K562 (cell line): ENCODE measurements at regions not wholly inside any gene's neighbourhood (a gene's known extent, or its start where the extent isn't known, plus 50 kb on each side); places are given as distances from the start of the nearest gene placed in this dataset.

Experiments used
- ATAC-seq: fragments of 200-7000 bp; cut with Tn5 transposase; 3 replicates; pipeline ENCODE4 v1.9.1; 2020; ENCODE audit warnings: moderate library complexity
- BruUV-seq: library from RNA; stranded (reverse); fragments of 400-500 nt; replicated peaks from 2 replicates; lab custom pipeline; 2021; lab: Mats Ljungman, UMichigan
- CTCF ChIA-PET: fragments of 300-600 bp; formaldehyde crosslinking; extraction: SDS; loops from one replicate; lab custom pipeline; 2021; ENCODE audit warnings: low intra/inter-chr PET ratio; lab: Yijun Ruan, JAX
- POLR2A ChIA-PET: fragments of 300-600, 350-650 bp; sonication (Branson Sonifier 250); formaldehyde crosslinking; extraction: SDS; loops from one replicate; lab custom pipeline; 2021; ENCODE audit warnings: antibody characterized with exemption, inconsistent platforms; lab: Yijun Ruan, JAX
- DNase-seq, 4 experiments: peaks; one replicate each; pipeline versions ENCODE4 v3.0.0 to v3.0.0-alpha.2; 2011 to 2018; ENCODE audit warnings: low spot score in 3 of 4, mixed read lengths in 3 of 4; ENCODE audit errors: extremely low read depth in 1 of 4
- FAIRE-seq: peaks from 2 replicates; lab custom pipeline; 2011; peaks lifted over from hg19 to GRCh38; lab: Jason Lieb, UNC
- H2AFZ ChIP-seq: 2 replicates; pipeline ENCODE4 v1.6.0; 2011; ENCODE audit warnings: low read depth, low read length, control low read depth, inconsistent platforms
- H3K27ac ChIP-seq: fragments of 200-600 bp; 3 replicates; pipeline ENCODE4 v1.8.0; 2011; ENCODE audit warnings: low read depth, mild to moderate bottlenecking, control low read depth, inconsistent platforms, low read length, moderate library complexity, mixed read lengths; ENCODE audit errors: extremely low read depth
- H3K27me3 ChIP-seq, 2 experiments: fragments of 300-600 bp in 1 of 2; 2 replicates in 1 of 2; 3 replicates in 1 of 2; pipeline versions ENCODE4 v1.6.0 to v1.8.0; 2011; ENCODE audit warnings: inconsistent platforms in 2 of 2, low read length in 2 of 2, mild to moderate bottlenecking in 1 of 2, mixed read lengths in 1 of 2, moderate library complexity in 1 of 2; ENCODE audit not compliant: control insufficient read depth in 2 of 2, insufficient read depth in 2 of 2
- H3K36me3 ChIP-seq: fragments of 300-600 bp; 3 replicates; pipeline ENCODE4 v1.8.0; 2011; ENCODE audit warnings: mild to moderate bottlenecking, low read length, inconsistent platforms; ENCODE audit not compliant: control insufficient read depth, insufficient read depth
- H3K4me1 ChIP-seq, 2 experiments: fragments of 200-600 bp in 1 of 2; replicated peaks in 1 of 2; 2 replicates in 1 of 2; 3 replicates in 1 of 2; pipeline versions ENCODE4 v1.5.1 to v1.8.0; 2011; ENCODE audit warnings: inconsistent platforms in 2 of 2, low read length in 2 of 2, mild to moderate bottlenecking in 1 of 2, mixed read lengths in 1 of 2, moderate library complexity in 1 of 2; ENCODE audit not compliant: control insufficient read depth in 2 of 2, insufficient read depth in 2 of 2
- H3K4me2 ChIP-seq: 2 replicates; pipeline ENCODE4 v1.6.1; 2011; ENCODE audit warnings: low read length, control low read depth, inconsistent platforms, mixed read lengths; ENCODE audit not compliant: insufficient read depth
- H3K4me3 ChIP-seq: fragments of 200-600 bp; sonication (generic), shearing (Covaris generic); 2 replicates; pipeline ENCODE4 v1.5.1; 2016; ENCODE audit warnings: control low read depth, inconsistent platforms
- H3K79me2 ChIP-seq: fragments of 200-600 bp; 3 replicates; pipeline ENCODE4 v1.8.0; 2011; ENCODE audit warnings: low read length, inconsistent platforms; ENCODE audit not compliant: control insufficient read depth, insufficient read depth
- H3K9ac ChIP-seq, 2 experiments: 2 replicates each; pipeline versions ENCODE4 v1.6.0 to v1.6.1; 2011; ENCODE audit warnings: low read depth in 2 of 2, low read length in 2 of 2, control low read depth in 1 of 2, inconsistent platforms in 1 of 2, mild to moderate bottlenecking in 1 of 2, mixed read lengths in 1 of 2; ENCODE audit not compliant: insufficient read depth in 1 of 2
- H3K9me1 ChIP-seq: one replicate; pipeline ENCODE4 v1.6.0; 2011; ENCODE audit warnings: inconsistent platforms, mild to moderate bottlenecking, low read length, moderate library complexity; ENCODE audit not compliant: control insufficient read depth, insufficient read depth
- H3K9me3 ChIP-seq: replicated peaks from 2 replicates; pipeline ENCODE4 v1.5.1; 2011; ENCODE audit warnings: low read depth, low read length, inconsistent platforms; ENCODE audit not compliant: control insufficient read depth, insufficient read depth
- H4K20me1 ChIP-seq: replicated peaks from 2 replicates; pipeline ENCODE4 v1.6.1; 2011; ENCODE audit warnings: low read length, inconsistent platforms, mixed read lengths; ENCODE audit not compliant: control insufficient read depth, insufficient read depth
- CBX5 ChIP-seq: IDR thresholded peaks from 2 replicates; pipeline ENCODE4 v1.6.1; 2014; ENCODE audit warnings: low read depth, borderline replicate concordance
- HDAC8 ChIP-seq: fragments of 450-650 bp; IDR thresholded peaks from 2 replicates; pipeline ENCODE4 v1.6.1; 2016; ENCODE audit warnings: mild to moderate bottlenecking, missing genetic modification characterization, moderate library complexity, missing compliant biosample characterization
- IRF2 ChIP-seq: sonication (generic); formaldehyde crosslinking; IDR thresholded peaks from 2 replicates; pipeline ENCODE4 v1.8.1; 2022; ENCODE audit warnings: mild to moderate bottlenecking, missing genetic modification reagents
- KAT8 ChIP-seq: fragments of 450-650 bp; IDR thresholded peaks from 2 replicates; pipeline ENCODE4 v1.6.1; 2016; ENCODE audit warnings: low read depth, mild to moderate bottlenecking
- SIN3A ChIP-seq, 2 experiments: fragments of 150-350 bp in 1 of 2; IDR thresholded peaks; 2 replicates each; pipeline ENCODE4 v1.6.1; 2011 to 2016; ENCODE audit warnings: borderline replicate concordance in 2 of 2, low read depth in 2 of 2, low read length in 2 of 2, mild to moderate bottlenecking in 2 of 2, moderate library complexity in 2 of 2; ENCODE audit not compliant: control insufficient read depth in 1 of 2
- ZNF589 ChIP-seq: fragments of 200-800 bp; sonication (Bioruptor generic); IDR thresholded peaks from 2 replicates; pipeline ENCODE4 v1.6.1; 2016; ENCODE audit warnings: low read depth, missing genetic modification characterization, missing compliant biosample characterization
- in situ Hi-C: fragments of 300-500 bp; cut with MboI; formaldehyde crosslinking; loops from 4 replicates; pipeline ENCODE4 v1.15.0; 2018; ENCODE audit warnings: inconsistent platforms, mixed read lengths
- intact Hi-C: fragments of 100-400 bp; cut with micrococcal nuclease; formaldehyde crosslinking; loops from 2 replicates; pipeline ENCODE4 v1.14.2; 2022
- TF ChIP-seq, protein P1 (sequence below): sonication (generic); formaldehyde crosslinking; IDR thresholded peaks from 2 replicates; pipeline ENCODE4 v1.8.1; 2023; ENCODE audit warnings: mild to moderate bottlenecking, missing genetic modification reagents, moderate library complexity

DNA sequence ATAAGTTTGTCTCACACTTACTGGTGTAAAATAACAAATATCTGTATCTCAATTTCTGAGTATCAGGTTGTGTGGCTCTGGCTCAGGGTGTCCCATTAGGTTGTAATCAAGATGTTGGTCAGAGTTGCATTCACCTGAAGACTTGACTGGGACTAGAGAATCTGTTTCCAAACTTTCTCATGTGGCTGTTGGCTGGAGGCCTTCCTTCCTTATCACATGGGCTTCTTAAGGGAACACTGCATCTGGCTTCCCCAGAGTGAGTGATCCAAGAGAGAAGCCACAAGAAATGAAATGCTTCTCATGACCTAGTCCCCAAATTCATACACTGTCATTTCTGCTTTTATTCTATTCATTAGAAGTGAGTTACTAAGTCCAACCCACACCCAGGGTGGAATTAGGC lies 568.4 kb upstream of the CAMK1G start:
- Histone ChIP-seq H3K36me3 (no peaks in the 10 kb centered on the region), H3K9me3 (no peaks in the 10 kb centered on the region), H3K79me2 (no peaks in the 10 kb centered on the region), H4K20me1 (no peaks in the 10 kb centered on the region), H3K9me1 (no peaks in the 10 kb centered on the region), H3K4me1 (no peaks in the 10 kb centered on the region), H3K27ac (no peak overlapping the region), H2AFZ (no peak overlapping the region), H3K9ac (no peak overlapping the region), H3K27me3 (no peaks in the 10 kb centered on the region)
- intact Hi-C loops (no loop called here), in situ Hi-C loops (no loop called here)
- FAIRE-seq: no peak
- CTCF ChIA-PET: no interaction called here
- no TSS peak for BruUV-seq
- TF ChIP-seq, protein P1, sequence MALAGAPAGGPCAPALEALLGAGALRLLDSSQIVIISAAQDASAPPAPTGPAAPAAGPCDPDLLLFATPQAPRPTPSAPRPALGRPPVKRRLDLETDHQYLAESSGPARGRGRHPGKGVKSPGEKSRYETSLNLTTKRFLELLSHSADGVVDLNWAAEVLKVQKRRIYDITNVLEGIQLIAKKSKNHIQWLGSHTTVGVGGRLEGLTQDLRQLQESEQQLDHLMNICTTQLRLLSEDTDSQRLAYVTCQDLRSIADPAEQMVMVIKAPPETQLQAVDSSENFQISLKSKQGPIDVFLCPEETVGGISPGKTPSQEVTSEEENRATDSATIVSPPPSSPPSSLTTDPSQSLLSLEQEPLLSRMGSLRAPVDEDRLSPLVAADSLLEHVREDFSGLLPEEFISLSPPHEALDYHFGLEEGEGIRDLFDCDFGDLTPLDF (CRISPR knock-in tag): no peak
- TF ChIP-seq ZNF589 (CRISPR knock-in tag): no peak
- TF ChIP-seq HDAC8 (tag): no peak
- no peak for TF ChIP-seq KAT8
- no peak for TF ChIP-seq CBX5
- no peak for TF ChIP-seq IRF2 (CRISPR knock-in tag)
- TF ChIP-seq SIN3A (IDR thresholded peaks at IDR 0.05; ENCODE audit: borderline replicate concordance in 2 of 2, control insufficient read depth in 1 of 2, low read depth in 2 of 2, low read length in 2 of 2): no peak
- TF ChIP-seq, all 486 proteins: peak for 0
- no peak for DNase-seq
- POLR2A ChIA-PET: no interaction called here
- ATAC-seq: no peak
- H3K4me2 ChIP-seq: no peak overlapping the region
- H3K4me3 ChIP-seq: no peak overlapping the region
